GM19467 (cell line): ENCODE measurements at regions not wholly inside any gene's neighbourhood (a gene's known extent, or its start where the extent isn't known, plus 50 kb on each side); places are given as distances from the start of the nearest gene placed in this dataset.

Source experiments
- ATAC-seq: cut with Tn5 transposase; IDR thresholded peaks from one replicate; pipeline ENCODE4 v1.9.1; 2021; ENCODE audit warnings: mild to moderate bottlenecking, moderate library complexity; ENCODE audit not compliant: unreplicated experiment

GRCh38 chr9:87319656-87320055 is 178.0 kb upstream of the DAPK1 start:
- no peak for ATAC-seq

- ATAC-seq: no peak
Observed at GRCh38 chr9:87320146-87320884, 177.4 kb upstream of the DAPK1 start.

- no peak for ATAC-seq
Observed at GRCh38 chr9:87322840-87323635, 174.6 kb upstream of the DAPK1 start.

GRCh38 chr9:87323928-87324327 is 173.7 kb upstream of the DAPK1 start:
- ATAC-seq: no peak

GRCh38 chr9:87324613-87325194 is 173.0 kb upstream of the DAPK1 start:
- ATAC-seq: no peak

GRCh38 chr9:87327575-87328125 is 170.0 kb upstream of the DAPK1 start:
- ATAC-seq: no peak

GRCh38 chr9:87333802-87334201 is 163.9 kb upstream of the DAPK1 start:
- no peak for ATAC-seq

GRCh38 chr9:87334366-87334765 is 163.3 kb upstream of the DAPK1 start:
- no peak for ATAC-seq

GRCh38 chr9:87336407-87336806 is 161.3 kb upstream of the DAPK1 start:
- ATAC-seq: no peak

- ATAC-seq: no peak
Observed at GRCh38 chr9:87336914-87337333, 160.7 kb upstream of the DAPK1 start.

- no peak for ATAC-seq
Observed at GRCh38 chr9:87337335-87338087, 160.2 kb upstream of the DAPK1 start.

GRCh38 chr9:87338088-87338989 is 159.3 kb upstream of the DAPK1 start:
- no peak for ATAC-seq

- no peak for ATAC-seq
Observed at GRCh38 chr9:87340391-87340790, 157.3 kb upstream of the DAPK1 start.

- no peak for ATAC-seq
Observed at GRCh38 chr9:87342743-87343142, 154.9 kb upstream of the DAPK1 start.

GRCh38 chr9:87343816-87344430 is 153.7 kb upstream of the DAPK1 start:
- no peak for ATAC-seq

GRCh38 chr9:87346061-87346665 is 151.5 kb upstream of the DAPK1 start:
- ATAC-seq: no peak

- ATAC-seq: no peak
Observed at GRCh38 chr9:87350915-87351314, 146.8 kb upstream of the DAPK1 start.

GRCh38 chr9:87353301-87353700 is 144.4 kb upstream of the DAPK1 start:
- no peak for ATAC-seq

- no peak for ATAC-seq
Observed at GRCh38 chr9:87354147-87354546, 143.5 kb upstream of the DAPK1 start.
